GM21717 (cell line): ENCODE measurements at regions not wholly inside any gene's neighbourhood (a gene's known extent, or its start where the extent isn't known, plus 50 kb on each side); places are given as distances from the start of the nearest gene placed in this dataset.

Source experiments
- ATAC-seq: cut with Tn5 transposase; IDR thresholded peaks from one replicate; pipeline ENCODE4 v1.9.1; 2021; ENCODE audit warnings: mild to moderate bottlenecking, moderate library complexity; ENCODE audit not compliant: unreplicated experiment

DNA sequence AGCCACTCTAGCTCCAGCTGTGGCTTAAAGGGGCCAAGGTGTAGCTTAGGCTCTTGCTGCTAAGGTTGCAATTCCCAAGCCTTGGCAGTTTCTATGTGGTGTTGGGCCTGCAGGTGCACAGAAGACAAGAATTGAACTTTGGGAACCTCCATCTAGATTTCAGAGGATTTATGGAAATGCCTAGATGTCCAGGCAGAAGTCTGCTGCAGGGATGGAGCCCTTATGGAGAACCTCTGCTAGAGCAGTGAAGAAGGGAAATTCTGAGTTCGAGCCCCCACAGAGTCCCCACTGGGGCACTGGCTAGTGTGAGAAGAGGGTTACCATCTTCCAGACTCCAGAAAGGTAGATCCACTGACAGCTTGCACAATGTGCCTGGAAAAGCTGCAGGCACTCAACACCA lies 694.7 kb downstream of the SLC16A7 start:
- no peak for ATAC-seq

DNA sequence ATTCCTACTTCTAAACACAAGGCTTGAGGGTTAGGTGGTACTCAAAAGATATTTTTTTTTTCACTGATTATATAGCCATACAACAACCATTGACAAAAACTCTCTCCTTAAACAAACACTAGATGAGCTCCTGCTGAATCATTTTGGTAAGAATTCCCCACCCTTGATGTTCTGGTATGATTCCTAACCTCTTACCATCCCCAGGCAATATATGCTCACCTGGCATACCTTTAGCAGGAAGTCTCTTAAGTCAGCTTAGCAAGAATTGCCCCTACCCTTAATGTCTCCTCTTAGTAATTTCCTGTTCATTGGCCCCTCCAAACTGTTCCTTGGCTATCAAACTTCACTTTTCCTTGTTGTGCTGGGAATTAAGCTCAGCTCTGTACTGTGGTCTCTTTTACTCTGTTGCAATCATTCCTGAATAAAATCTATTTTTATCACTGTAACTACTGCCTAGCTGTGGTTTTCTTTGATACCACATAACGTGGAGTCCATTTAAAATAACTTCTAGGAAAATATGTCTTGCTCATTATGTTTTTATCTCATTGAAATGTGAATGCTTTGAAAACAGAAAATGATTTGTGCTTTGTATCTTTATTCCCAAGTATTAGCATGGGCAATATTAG lies 712.6 kb downstream of the SLC16A7 start:
- no peak for ATAC-seq

GRCh38 chr12:60311940-60312339 lies 716.1 kb downstream of the SLC16A7 start:
- no peak for ATAC-seq

DNA sequence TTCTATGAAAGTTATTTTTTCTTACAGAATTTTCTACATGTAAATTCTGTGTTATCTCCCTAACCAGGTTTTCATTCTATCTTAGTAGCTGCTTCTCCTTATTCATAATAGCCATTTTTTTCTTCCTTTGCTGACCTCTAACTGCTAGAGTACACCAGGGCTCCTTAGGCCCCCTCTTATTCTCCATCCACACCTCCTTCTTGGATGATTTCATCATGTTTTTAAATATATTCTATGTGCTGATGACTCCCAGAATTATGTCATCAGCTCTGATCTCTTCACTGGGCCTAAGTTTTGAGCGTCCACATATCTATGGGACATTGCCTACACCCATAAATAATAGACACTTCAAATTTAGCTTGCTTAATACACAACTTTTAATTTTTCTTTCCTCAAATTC lies 721.5 kb downstream of the SLC16A7 start:
- ATAC-seq, result no peak

DNA sequence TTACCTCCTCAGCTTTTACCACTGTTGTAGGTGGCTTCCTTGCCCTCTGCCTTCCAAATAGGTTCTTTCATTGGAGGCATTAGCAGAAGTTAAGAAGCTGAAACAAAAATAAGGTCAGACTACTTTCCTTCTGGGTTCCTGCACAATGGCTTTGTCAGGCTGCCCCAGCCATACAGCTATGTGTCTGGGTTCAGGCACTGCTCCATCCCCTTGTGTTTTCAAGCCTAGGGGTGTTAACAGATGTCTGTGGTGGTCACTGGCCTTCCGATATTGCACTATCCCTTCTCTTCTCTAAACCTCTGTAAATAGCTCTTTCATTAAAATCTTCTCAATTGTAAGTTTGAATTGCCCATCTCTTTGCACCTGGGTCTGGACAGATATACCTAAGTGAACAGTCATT lies 728.9 kb downstream of the SLC16A7 start:
- no peak for ATAC-seq

- no peak for ATAC-seq
These were observed 737.6 kb downstream of the SLC16A7 start for GRCh38 chr12:60333461-60333860.

DNA sequence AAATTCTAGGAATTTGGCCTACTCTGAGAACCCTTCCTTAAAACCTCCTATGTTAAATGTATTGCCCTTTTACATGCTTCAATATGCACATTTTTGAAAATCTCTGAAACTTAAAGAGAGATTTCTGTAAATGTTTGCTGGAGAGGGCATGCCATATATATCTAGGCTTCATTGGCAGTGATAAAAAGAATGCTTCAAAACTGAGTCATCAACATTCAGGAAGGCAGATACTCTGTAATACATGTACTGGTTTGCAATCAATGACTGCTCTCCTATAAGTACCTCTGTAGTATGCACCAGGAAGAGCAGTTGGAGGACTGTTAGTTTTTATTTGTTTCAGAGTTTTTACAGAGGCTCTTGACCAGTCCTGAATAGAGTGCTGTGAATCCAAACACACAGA lies 739.9 kb downstream of the SLC16A7 start:
- ATAC-seq, result no peak

DNA sequence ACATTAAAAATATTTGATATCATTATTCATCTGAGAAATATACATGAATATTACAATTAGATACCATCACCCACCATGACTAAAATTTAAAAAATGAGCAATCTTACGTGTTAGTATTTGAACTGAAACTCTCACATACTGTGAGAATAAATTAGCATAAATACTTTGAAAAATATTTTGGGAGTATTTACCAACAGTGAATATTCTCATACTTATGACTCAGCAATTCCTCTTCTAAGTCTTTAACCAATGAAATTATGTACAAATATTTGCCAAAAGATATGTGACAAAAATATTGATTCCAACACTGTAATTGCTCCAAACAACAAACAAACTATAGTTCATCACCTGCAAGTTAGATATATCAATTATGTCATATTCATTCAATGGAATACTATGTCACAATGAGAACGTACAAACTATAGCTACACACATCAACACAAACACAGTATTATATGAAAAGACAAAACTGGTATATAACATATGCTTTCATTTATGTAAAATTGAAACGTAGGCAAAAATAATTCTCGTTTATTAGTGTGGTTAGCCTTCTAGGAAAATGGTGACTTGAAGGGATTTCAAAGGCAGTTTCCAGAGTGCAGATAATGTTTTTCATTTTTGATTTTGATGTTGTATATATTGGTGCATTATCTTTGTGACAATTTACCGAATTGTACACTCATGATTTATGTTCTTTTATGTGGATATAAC lies 742.2 kb downstream of the SLC16A7 start:
- no peak for ATAC-seq

GRCh38 chr12:60345442-60345841 lies 749.6 kb downstream of the SLC16A7 start:
- ATAC-seq, result no peak

DNA sequence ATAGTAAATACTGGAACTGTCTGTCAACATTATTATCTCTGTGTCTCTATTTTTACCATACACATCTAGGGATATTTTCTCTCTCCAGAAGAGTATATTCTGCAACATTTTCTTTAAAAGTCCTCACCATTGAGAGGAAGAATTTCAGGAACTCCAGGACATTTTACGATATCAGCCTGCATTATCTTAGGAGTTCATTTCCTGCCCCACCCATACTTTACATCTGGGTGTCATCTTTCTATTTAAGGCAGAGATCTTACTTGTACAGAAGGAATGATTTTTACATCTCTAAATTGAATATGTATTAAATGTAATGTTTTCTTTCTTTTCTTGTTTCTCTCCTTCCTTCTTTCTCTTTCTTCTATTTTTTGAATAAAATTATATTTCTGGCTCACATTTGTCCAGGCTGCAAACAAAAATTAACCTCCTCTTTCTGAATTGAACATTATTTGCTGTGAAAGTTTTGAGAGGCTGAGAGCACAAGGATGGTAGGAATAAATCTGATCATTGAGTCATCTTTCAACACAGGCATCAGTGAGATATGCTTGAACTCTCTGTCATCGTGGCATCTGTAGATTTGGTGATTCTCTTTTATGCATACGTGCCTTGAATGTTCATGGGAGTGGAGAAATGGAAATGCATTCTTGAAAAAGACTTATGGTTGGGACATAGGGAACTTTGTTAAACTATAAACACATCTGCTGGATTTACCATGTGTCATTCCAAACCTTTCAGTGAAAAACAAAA lies 753.6 kb downstream of the SLC16A7 start:
- no peak for ATAC-seq

GRCh38 chr12:60387356-60387755 lies 791.5 kb downstream of the SLC16A7 start:
- ATAC-seq, result no peak

- ATAC-seq, result no peak
These were observed 795.2 kb downstream of the SLC16A7 start for GRCh38 chr12:60391051-60391450.

DNA sequence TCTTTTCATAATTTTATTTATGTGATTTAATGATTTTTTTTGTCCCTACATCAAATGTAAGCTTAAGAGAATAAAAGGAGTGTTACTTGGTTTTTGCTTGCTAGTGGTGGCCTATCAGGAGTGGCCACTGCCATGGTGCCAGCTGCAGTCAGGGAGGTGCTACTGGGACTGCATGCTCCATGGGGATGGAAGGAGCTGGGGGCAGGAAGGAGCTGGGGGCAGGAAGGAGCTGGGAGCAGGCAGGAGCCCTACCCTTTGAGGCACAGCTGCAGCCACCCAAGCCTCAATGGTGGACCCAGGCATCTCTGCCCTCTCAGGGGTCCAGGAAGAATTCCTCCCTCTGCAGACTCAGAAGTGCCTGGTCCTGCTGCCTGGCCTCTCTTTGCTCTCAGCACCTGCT lies 796.0 kb downstream of the SLC16A7 start:
- no peak for ATAC-seq

DNA sequence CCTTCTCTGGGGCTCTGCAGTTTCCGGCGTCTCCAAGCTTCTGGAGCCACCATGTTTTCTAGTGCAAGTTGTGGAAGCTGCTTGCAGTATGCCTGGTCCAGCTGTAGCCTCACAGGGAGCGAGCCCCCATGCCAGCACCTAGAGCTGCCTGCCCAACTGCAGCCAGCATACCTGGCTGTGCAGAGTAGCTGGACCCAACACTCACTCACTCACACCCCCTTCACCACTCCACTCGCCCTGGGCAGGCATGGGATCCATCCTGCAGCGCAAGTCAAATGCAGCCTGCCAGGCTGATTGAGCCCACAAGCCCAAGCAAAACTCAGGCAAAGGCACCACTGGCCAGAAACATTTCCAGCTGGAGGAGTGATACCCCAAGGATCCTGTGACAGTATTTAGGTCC lies 797.3 kb downstream of the SLC16A7 start:
- no peak for ATAC-seq

GRCh38 chr12:60394665-60395064 lies 798.8 kb downstream of the SLC16A7 start:
- ATAC-seq, result no peak

GRCh38 chr12:60398547-60398946 lies 802.7 kb downstream of the SLC16A7 start:
- ATAC-seq, result no peak

GRCh38 chr12:60399064-60399463 lies 803.2 kb downstream of the SLC16A7 start:
- no peak for ATAC-seq

DNA sequence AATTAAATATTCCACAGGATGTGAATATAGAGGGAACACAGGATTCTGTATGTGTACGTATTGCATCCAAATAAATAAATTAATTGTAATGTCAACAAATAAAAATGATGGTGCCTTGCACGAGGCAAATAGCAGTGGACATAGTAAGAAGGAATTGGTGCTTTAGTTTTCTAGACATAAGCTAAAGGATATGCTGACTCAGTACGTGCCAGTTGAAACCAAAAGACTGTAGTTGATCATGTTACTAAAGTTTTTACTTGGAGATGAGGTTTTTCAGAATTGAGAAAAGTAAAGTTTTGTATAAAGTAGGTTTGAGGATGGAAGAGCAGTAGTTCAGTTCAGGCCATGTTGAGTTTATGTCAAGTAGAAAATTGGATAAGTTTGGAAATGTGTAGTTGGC lies 807.2 kb downstream of the SLC16A7 start:
- no peak for ATAC-seq

DNA sequence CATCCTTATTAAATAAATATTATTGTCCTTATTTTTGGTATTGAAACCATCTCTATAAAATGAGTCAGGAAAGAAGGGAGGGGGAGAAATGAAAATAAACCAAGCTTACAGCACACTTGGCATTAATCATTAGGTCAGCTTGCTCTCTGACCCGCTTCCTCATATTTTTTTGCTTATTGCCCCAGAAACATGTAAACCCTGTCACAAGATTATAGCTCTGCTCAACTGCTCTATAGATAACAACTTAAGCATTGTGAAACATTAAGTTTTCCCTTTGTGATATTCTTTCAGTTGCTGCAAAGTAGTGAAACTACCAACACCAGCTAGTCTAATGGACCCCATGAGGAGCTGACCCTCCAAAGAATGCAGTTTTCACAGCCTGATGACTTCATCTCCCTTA lies 819.5 kb downstream of the SLC16A7 start:
- no peak for ATAC-seq

GRCh38 chr12:60419986-60420385 lies 824.2 kb downstream of the SLC16A7 start:
- ATAC-seq, result no peak

DNA sequence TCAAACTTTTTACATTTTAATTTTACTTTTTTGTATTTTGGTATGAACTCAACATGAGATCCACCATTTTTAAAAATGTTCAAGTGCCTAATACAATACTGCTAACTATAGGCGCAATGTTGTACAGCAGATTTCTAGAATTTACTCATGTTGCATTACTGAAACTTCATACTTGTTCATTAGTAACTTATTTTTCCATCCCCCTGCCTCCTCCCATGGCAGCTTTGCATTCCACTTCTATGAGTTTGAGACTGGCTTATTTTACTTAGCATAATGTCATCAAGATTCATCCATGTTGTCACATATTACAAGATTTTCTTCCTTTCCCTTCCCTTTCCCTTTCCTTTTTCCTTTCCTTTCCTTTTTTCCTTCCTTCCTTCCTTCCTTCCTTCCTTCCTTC lies 825.9 kb downstream of the SLC16A7 start:
- no peak for ATAC-seq

- no peak for ATAC-seq
These were observed 841.5 kb downstream of the SLC16A7 start for GRCh38 chr12:60437297-60437696.
